Vagina (tissue), 2 donors: ENCODE measurements at regions not wholly inside any gene's neighbourhood (a gene's known extent, or its start where the extent isn't known, plus 50 kb on each side); places are given as distances from the start of the nearest gene placed in this dataset.

Experiments
- CTCF ChIP-seq, 3 experiments: fragments of 450-650 bp in 2 of 3; fragments of 200-600 bp in 1 of 3; sonication (generic) in 1 of 3; IDR thresholded peaks; one replicate each; pipeline ENCODE4 v1.5.1; 2017 to 2019; ENCODE audit warnings: antibody characterized with exemption in 3 of 3, mild to moderate bottlenecking in 2 of 3, moderate library complexity in 2 of 3
- POLR2A ChIP-seq, 2 donors: fragments of 450-650 bp; IDR thresholded peaks; one replicate each; pipeline ENCODE4 v1.6.1; 2017; ENCODE audit warnings: antibody characterized with exemption in 2 of 2, mild to moderate bottlenecking in 2 of 2, moderate library complexity in 2 of 2
- POLR2AphosphoS5 ChIP-seq, 2 donors: sonication (generic); formaldehyde crosslinking; IDR thresholded peaks; one replicate each; pipeline ENCODE4 v1.9.0; 2017; ENCODE audit warnings: antibody characterized with exemption in 2 of 2, mild to moderate bottlenecking in 2 of 2, low read depth in 1 of 2; ENCODE audit not compliant: insufficient read depth in 1 of 2

GRCh38 chr5:63145167-63145566, 566.5 kb downstream of the LRRC70 start:
- no peak for TF ChIP-seq CTCF (IDR thresholded peaks at IDR 0.05)
- no peak for TF ChIP-seq POLR2A (IDR thresholded peaks at IDR 0.05)
- no peak for TF ChIP-seq POLR2AphosphoS5 (IDR thresholded peaks at IDR 0.05; ENCODE audit: insufficient read depth in 1 of 2, low read depth in 1 of 2)
